PC-3 (cell line): ENCODE measurements at regions not wholly inside any gene's neighbourhood (a gene's known extent, or its start where the extent isn't known, plus 50 kb on each side); places are given as distances from the start of the nearest gene placed in this dataset.

ENCODE experiments used
- CTCF ChIP-seq: fragments of 300-600 bp; sonication (generic); conservative IDR thresholded peaks from 2 replicates; pipeline ENCODE4 v1.5.1; 2017; ENCODE audit warnings: antibody characterized with exemption, low read depth, mild to moderate bottlenecking, low read length
- EZH2 ChIP-seq: fragments of 300-600 bp; sonication (generic); IDR thresholded peaks from one replicate; pipeline ENCODE4 v1.6.1; 2017; ENCODE audit warnings: antibody characterized with exemption, mild to moderate bottlenecking, low read length; ENCODE audit not compliant: unreplicated experiment
- EZH2phosphoT487 ChIP-seq: fragments of 300-600 bp; sonication (generic); IDR thresholded peaks from 2 replicates; pipeline ENCODE4 v1.6.1; 2018; ENCODE audit warnings: mild to moderate bottlenecking, antibody characterized with exemption, low read length, borderline replicate concordance

- no peak for TF ChIP-seq CTCF
- TF ChIP-seq EZH2phosphoT487 = no peak
- TF ChIP-seq EZH2 = no peak
Measured at GRCh38 chr2:239634769-239635168, 233.9 kb upstream of the HDAC4 start.
